ENCODE measurements at regions not wholly inside any gene's neighbourhood (a gene's known extent, or its start where the extent isn't known, plus 50 kb on each side); places are given as distances from the start of the nearest gene placed in this dataset.

- TF ChIP-seq POLR2A (IDR thresholded peaks at IDR 0.05) (no peak), CTCF (IDR thresholded peaks at IDR 0.05) (no peak), EP300 (IDR thresholded peaks at IDR 0.05) (no peak), POLR2AphosphoS5 (IDR thresholded peaks at IDR 0.05) (no peak)
Measured at GRCh38 chr6:23081701-23082100, 512.3 kb downstream of the HDGFL1 start.
